HCT116 (cell line): ENCODE measurements at regions not wholly inside any gene's neighbourhood (a gene's known extent, or its start where the extent isn't known, plus 50 kb on each side); places are given as distances from the start of the nearest gene placed in this dataset.

ENCODE experiments used
- ATF3 ChIP-seq: IDR thresholded peaks from 2 replicates; pipeline ENCODE4 v1.6.1; 2012
- CBX3 ChIP-seq: IDR thresholded peaks from 2 replicates; pipeline ENCODE4 v1.6.1; 2012; ENCODE audit warnings: low read depth
- CEBPB ChIP-seq: IDR thresholded peaks from 2 replicates; pipeline ENCODE4 v1.6.1; 2012; ENCODE audit warnings: low read depth
- CTCF ChIP-seq, 3 experiments: fragments of 200-600 bp in 1 of 3; sonication (generic) in 1 of 3; IDR thresholded peaks in 2 of 3; conservative IDR thresholded peaks in 1 of 3; 2 replicates each; pipeline ENCODE4 v1.5.1; 2012 to 2017; ENCODE audit warnings: low read depth in 2 of 3, low read length in 2 of 3, antibody characterized with exemption in 1 of 3, borderline replicate concordance in 1 of 3, control low read depth in 1 of 3, mild to moderate bottlenecking in 1 of 3, mixed read lengths in 1 of 3, mixed run types in 1 of 3, moderate library complexity in 1 of 3; ENCODE audit not compliant: insufficient read depth in 1 of 3
- EZH2 ChIP-seq: fragments of 200-600 bp; sonication (generic); IDR thresholded peaks from 2 replicates; pipeline ENCODE4 v1.6.1; 2017; ENCODE audit warnings: antibody characterized with exemption, mixed run types
- JUND ChIP-seq: IDR thresholded peaks from 2 replicates; pipeline ENCODE4 v1.6.1; 2012
- MAX ChIP-seq: IDR thresholded peaks from 2 replicates; pipeline ENCODE4 v1.6.1; 2012
- SIN3A ChIP-seq: IDR thresholded peaks from 2 replicates; pipeline ENCODE4 v1.6.1; 2012; ENCODE audit warnings: low read depth
- TCF7L2 ChIP-seq: IDR thresholded peaks from 2 replicates; pipeline ENCODE4 v1.7.0; 2011; ENCODE audit warnings: borderline replicate concordance, inconsistent platforms; ENCODE audit not compliant: insufficient read depth, insufficient read length; ENCODE audit errors: extremely low read depth
- TF ChIP-seq, protein P1 (sequence below): IDR thresholded peaks from 2 replicates; pipeline ENCODE4 v1.6.1; 2012; ENCODE audit warnings: low read depth

- no peak for TF ChIP-seq CEBPB
- TF ChIP-seq SIN3A = no peak
- TF ChIP-seq MAX = no peak
- no peak for TF ChIP-seq CTCF (IDR thresholded peaks at IDR 0.05 in 2 of 3, conservative IDR thresholded peaks at IDR 0.05 in 1 of 3; ENCODE audit: borderline replicate concordance in 1 of 3, insufficient read depth in 1 of 3, low read depth in 2 of 3, low read length in 2 of 3)
- TF ChIP-seq, protein P1, sequence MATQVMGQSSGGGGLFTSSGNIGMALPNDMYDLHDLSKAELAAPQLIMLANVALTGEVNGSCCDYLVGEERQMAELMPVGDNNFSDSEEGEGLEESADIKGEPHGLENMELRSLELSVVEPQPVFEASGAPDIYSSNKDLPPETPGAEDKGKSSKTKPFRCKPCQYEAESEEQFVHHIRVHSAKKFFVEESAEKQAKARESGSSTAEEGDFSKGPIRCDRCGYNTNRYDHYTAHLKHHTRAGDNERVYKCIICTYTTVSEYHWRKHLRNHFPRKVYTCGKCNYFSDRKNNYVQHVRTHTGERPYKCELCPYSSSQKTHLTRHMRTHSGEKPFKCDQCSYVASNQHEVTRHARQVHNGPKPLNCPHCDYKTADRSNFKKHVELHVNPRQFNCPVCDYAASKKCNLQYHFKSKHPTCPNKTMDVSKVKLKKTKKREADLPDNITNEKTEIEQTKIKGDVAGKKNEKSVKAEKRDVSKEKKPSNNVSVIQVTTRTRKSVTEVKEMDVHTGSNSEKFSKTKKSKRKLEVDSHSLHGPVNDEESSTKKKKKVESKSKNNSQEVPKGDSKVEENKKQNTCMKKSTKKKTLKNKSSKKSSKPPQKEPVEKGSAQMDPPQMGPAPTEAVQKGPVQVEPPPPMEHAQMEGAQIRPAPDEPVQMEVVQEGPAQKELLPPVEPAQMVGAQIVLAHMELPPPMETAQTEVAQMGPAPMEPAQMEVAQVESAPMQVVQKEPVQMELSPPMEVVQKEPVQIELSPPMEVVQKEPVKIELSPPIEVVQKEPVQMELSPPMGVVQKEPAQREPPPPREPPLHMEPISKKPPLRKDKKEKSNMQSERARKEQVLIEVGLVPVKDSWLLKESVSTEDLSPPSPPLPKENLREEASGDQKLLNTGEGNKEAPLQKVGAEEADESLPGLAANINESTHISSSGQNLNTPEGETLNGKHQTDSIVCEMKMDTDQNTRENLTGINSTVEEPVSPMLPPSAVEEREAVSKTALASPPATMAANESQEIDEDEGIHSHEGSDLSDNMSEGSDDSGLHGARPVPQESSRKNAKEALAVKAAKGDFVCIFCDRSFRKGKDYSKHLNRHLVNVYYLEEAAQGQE = no peak
- no peak for TF ChIP-seq TCF7L2
- TF ChIP-seq EZH2 = no peak
- no peak for TF ChIP-seq JUND
- no peak for TF ChIP-seq CBX3
- TF ChIP-seq ATF3 = no peak
Observed at GRCh38 chr11:92846491-92847125, 122.8 kb upstream of the MTNR1B start.
